ENCODE measurements at regions not wholly inside any gene's neighbourhood (a gene's known extent, or its start where the extent isn't known, plus 50 kb on each side); places are given as distances from the start of the nearest gene placed in this dataset.

- no peak overlapping the region for H3K27ac ChIP-seq (ENCODE audit: low read depth in 1 of 2, low read length in 2 of 2)
- H3K9me3 ChIP-seq (ENCODE audit: control insufficient read depth in 4 of 4, low read length in 3 of 4), result peaks cover 0 to 5% (median 0%) of the 10 kb centered on the region in 4 donors
- H3K36me3 ChIP-seq (ENCODE audit: control insufficient read depth in 4 of 4, insufficient read depth in 3 of 4, low read depth in 1 of 4, low read length in 3 of 4), result no peaks in the 10 kb centered on the region
- TF ChIP-seq, protein P1, sequence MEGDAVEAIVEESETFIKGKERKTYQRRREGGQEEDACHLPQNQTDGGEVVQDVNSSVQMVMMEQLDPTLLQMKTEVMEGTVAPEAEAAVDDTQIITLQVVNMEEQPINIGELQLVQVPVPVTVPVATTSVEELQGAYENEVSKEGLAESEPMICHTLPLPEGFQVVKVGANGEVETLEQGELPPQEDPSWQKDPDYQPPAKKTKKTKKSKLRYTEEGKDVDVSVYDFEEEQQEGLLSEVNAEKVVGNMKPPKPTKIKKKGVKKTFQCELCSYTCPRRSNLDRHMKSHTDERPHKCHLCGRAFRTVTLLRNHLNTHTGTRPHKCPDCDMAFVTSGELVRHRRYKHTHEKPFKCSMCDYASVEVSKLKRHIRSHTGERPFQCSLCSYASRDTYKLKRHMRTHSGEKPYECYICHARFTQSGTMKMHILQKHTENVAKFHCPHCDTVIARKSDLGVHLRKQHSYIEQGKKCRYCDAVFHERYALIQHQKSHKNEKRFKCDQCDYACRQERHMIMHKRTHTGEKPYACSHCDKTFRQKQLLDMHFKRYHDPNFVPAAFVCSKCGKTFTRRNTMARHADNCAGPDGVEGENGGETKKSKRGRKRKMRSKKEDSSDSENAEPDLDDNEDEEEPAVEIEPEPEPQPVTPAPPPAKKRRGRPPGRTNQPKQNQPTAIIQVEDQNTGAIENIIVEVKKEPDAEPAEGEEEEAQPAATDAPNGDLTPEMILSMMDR (IDR thresholded peaks at IDR 0.05; ENCODE audit: low read depth, low read length, missing input control), result no peak
- TF ChIP-seq SP1 (IDR thresholded peaks at IDR 0.05), result no peak
- TF ChIP-seq FOXA1 (IDR thresholded peaks at IDR 0.05), result no peak
- TF ChIP-seq YY1 (IDR thresholded peaks at IDR 0.05), result no peak
- TF ChIP-seq NR2F2 (IDR thresholded peaks at IDR 0.05), result no peak
- no peak for TF ChIP-seq ATF3 (IDR thresholded peaks at IDR 0.05)
- no peak for TF ChIP-seq REST (IDR thresholded peaks at IDR 0.05)
- TF ChIP-seq FOXA2 (IDR thresholded peaks at IDR 0.05), result no peak
- no peak for TF ChIP-seq TAF1 (conservative IDR thresholded peaks at IDR 0.05)
- no peak for TF ChIP-seq RXRA (IDR thresholded peaks at IDR 0.05)
- TF ChIP-seq GABPA (IDR thresholded peaks at IDR 0.05 in 1 of 2, conservative IDR thresholded peaks at IDR 0.05 in 1 of 2), result no peak
- no peak for DNase-seq (ENCODE audit: low spot score)
- WGBS, result 85% methylated on average over 3 of the region's 3 CpGs
- H3K27me3 ChIP-seq (ENCODE audit: control insufficient read depth in 4 of 4, insufficient read depth in 4 of 4, low read length in 3 of 4), result no peaks in the 10 kb centered on the region
- H3K4me1 ChIP-seq (ENCODE audit: control insufficient read depth in 4 of 4, insufficient read depth in 4 of 4, low read length in 3 of 4), result no peaks in the 10 kb centered on the region
- no peak overlapping the region for H3K9ac ChIP-seq (ENCODE audit: low read depth in 1 of 2, low read length in 2 of 2)
- H3K4me3 ChIP-seq (ENCODE audit: low read depth in 1 of 3, low read length in 3 of 3), result no peak overlapping the region
Measured at GRCh38 chr1:60298290-60298689, 224.7 kb upstream of the C1orf87 start.

- 72% methylated on average over 2 of the region's 2 CpGs for WGBS
- H3K27me3 ChIP-seq (ENCODE audit: control insufficient read depth in 4 of 4, insufficient read depth in 4 of 4, low read length in 3 of 4), result no peaks in the 10 kb centered on the region
- H3K4me1 ChIP-seq (ENCODE audit: control insufficient read depth in 4 of 4, insufficient read depth in 4 of 4, low read length in 3 of 4), result no peaks in the 10 kb centered on the region
- TF ChIP-seq REST (IDR thresholded peaks at IDR 0.05) (no peak), ATF3 (IDR thresholded peaks at IDR 0.05) (no peak), TAF1 (conservative IDR thresholded peaks at IDR 0.05) (no peak), RXRA (IDR thresholded peaks at IDR 0.05) (no peak), FOXA2 (IDR thresholded peaks at IDR 0.05) (no peak), GABPA (IDR thresholded peaks at IDR 0.05 in 1 of 2, conservative IDR thresholded peaks at IDR 0.05 in 1 of 2) (no peak), FOXA1 (IDR thresholded peaks at IDR 0.05) (no peak), NR2F2 (IDR thresholded peaks at IDR 0.05) (no peak), YY1 (IDR thresholded peaks at IDR 0.05) (no peak), JUND (IDR thresholded peaks at IDR 0.05) (no peak), MAX (IDR thresholded peaks at IDR 0.05) (no peak), HNF4G (IDR thresholded peaks at IDR 0.05) (no peak), EGR1 (IDR thresholded peaks at IDR 0.05; ENCODE audit: low read depth in 2 of 2) (no peak)
- no peak overlapping the region for H3K9ac ChIP-seq (ENCODE audit: low read depth in 1 of 2, low read length in 2 of 2)
- H3K4me3 ChIP-seq (ENCODE audit: low read depth in 1 of 3, low read length in 3 of 3), result no peak overlapping the region
- H3K9me3 ChIP-seq (ENCODE audit: control insufficient read depth in 4 of 4, low read length in 3 of 4), result no peaks in the 10 kb centered on the region
- H3K36me3 ChIP-seq (ENCODE audit: control insufficient read depth in 4 of 4, insufficient read depth in 3 of 4, low read depth in 1 of 4, low read length in 3 of 4), result no peaks in the 10 kb centered on the region
- H3K27ac ChIP-seq (ENCODE audit: low read depth in 1 of 2, low read length in 2 of 2), result no peak overlapping the region
- no peak for DNase-seq (ENCODE audit: low spot score)
Measured at GRCh38 chr1:60296794-60297193, 223.2 kb upstream of the C1orf87 start.
